Endothelial cell of umbilical vein (primary cell): ENCODE measurements at regions not wholly inside any gene's neighbourhood (a gene's known extent, or its start where the extent isn't known, plus 50 kb on each side); places are given as distances from the start of the nearest gene placed in this dataset.

ENCODE experiments used
- BruUV-seq: library from RNA; stranded (reverse); fragments of 400-500 nt; replicated peaks from 2 replicates; lab custom pipeline; 2021; lab: Mats Ljungman, UMichigan
- CTCF ChIA-PET: fragments of 300-600, 350-600 bp; sonication (Branson Sonifier 250); formaldehyde crosslinking; loops from one replicate; lab custom pipeline; 2021; ENCODE audit warnings: antibody characterized with exemption, inconsistent platforms; lab: Charles Lee
- POLR2A ChIA-PET: fragments of 300-600, 350-600 bp; sonication (Branson Sonifier 250); formaldehyde crosslinking; loops from one replicate; lab custom pipeline; 2021; ENCODE audit warnings: antibody characterized with exemption, inconsistent platforms; lab: Charles Lee
- DNase-seq: peaks from one replicate; pipeline ENCODE4 v3.0.0-alpha.2; 2011; ENCODE audit warnings: low read depth, low spot score
- FAIRE-seq: peaks from 2 replicates; lab custom pipeline; 2011; peaks lifted over from hg19 to GRCh38; lab: Jason Lieb, UNC
- H2AFZ ChIP-seq: 2 replicates; pipeline ENCODE4 v1.6.0; 2012; ENCODE audit warnings: low read depth, low read length, control low read depth, inconsistent platforms
- H3K27ac ChIP-seq: 2 replicates; pipeline ENCODE4 v1.5.1; 2011; ENCODE audit warnings: low read depth, mild to moderate bottlenecking, control low read depth, low read length, moderate library complexity; ENCODE audit not compliant: insufficient read depth
- H3K27me3 ChIP-seq, 2 experiments: 2 replicates each; pipeline versions ENCODE4 v1.6.0 to v1.6.1; 2011; ENCODE audit warnings: low read length in 2 of 2, mixed read lengths in 1 of 2; ENCODE audit not compliant: control insufficient read depth in 2 of 2, insufficient read depth in 2 of 2
- H3K36me3 ChIP-seq, 2 experiments: 2 replicates in 1 of 2; 3 replicates in 1 of 2; pipeline ENCODE4 v1.5.1; 2011; ENCODE audit warnings: low read length in 2 of 2, mild to moderate bottlenecking in 1 of 2, moderate library complexity in 1 of 2; ENCODE audit not compliant: control insufficient read depth in 2 of 2, insufficient read depth in 2 of 2; ENCODE audit errors: extremely low read depth in 1 of 2
- H3K4me1 ChIP-seq: 3 replicates; pipeline ENCODE4 v1.5.1; 2011; ENCODE audit warnings: mild to moderate bottlenecking, low read length; ENCODE audit not compliant: control insufficient read depth, insufficient read depth; ENCODE audit errors: extremely low read depth
- H3K4me2 ChIP-seq: 2 replicates; pipeline ENCODE4 v1.6.1; 2011; ENCODE audit warnings: low read length, control low read depth, mixed read lengths; ENCODE audit not compliant: insufficient read depth
- H3K4me3 ChIP-seq, 3 experiments: fragments of 200-600 bp in 1 of 3; sonication (generic), shearing (Covaris generic) in 1 of 3; replicated peaks in 1 of 3; 2 replicates each; pipeline ENCODE4 v1.5.1; 2011 to 2016; ENCODE audit warnings: control low read depth in 3 of 3, low read length in 3 of 3, mild to moderate bottlenecking in 2 of 3, inconsistent platforms in 1 of 3, low read depth in 1 of 3, moderate library complexity in 1 of 3; ENCODE audit not compliant: insufficient read depth in 1 of 3
- H3K79me2 ChIP-seq: 2 replicates; pipeline ENCODE4 v1.6.0; 2012; ENCODE audit warnings: low read length, inconsistent platforms; ENCODE audit not compliant: control insufficient read depth, insufficient read depth
- H3K9ac ChIP-seq: replicated peaks from 2 replicates; pipeline ENCODE3; 2011; ENCODE audit warnings: low read length, control low read depth; ENCODE audit not compliant: insufficient read depth; ENCODE audit errors: extremely low read depth
- H3K9me1 ChIP-seq: replicated peaks from 3 replicates; pipeline ENCODE4 v1.6.0; 2011; ENCODE audit warnings: mild to moderate bottlenecking, low read length; ENCODE audit not compliant: control insufficient read depth, insufficient read depth; ENCODE audit errors: extremely low read depth
- H3K9me3 ChIP-seq: replicated peaks from 2 replicates; pipeline ENCODE4 v1.5.1; 2012; ENCODE audit warnings: low read length, inconsistent platforms; ENCODE audit not compliant: control insufficient read depth, insufficient read depth
- H4K20me1 ChIP-seq: replicated peaks from 2 replicates; pipeline ENCODE3; 2011; ENCODE audit warnings: mild to moderate bottlenecking, low read length; ENCODE audit not compliant: control insufficient read depth, insufficient read depth; ENCODE audit errors: extremely low read depth
- EZH2 ChIP-seq: IDR thresholded peaks from 2 replicates; pipeline ENCODE4 v1.6.1; 2012; ENCODE audit warnings: borderline replicate concordance, low read depth, mild to moderate bottlenecking, moderate library complexity, low read length, inconsistent platforms; ENCODE audit not compliant: severe bottlenecking
- FOS ChIP-seq: IDR thresholded peaks from 2 replicates; pipeline ENCODE4 v1.6.1; 2011; ENCODE audit warnings: mild to moderate bottlenecking, low read length, moderate library complexity, borderline replicate concordance; ENCODE audit not compliant: insufficient read depth
- GATA2 ChIP-seq: IDR thresholded peaks from 2 replicates; pipeline ENCODE4 v1.7.0; 2011; ENCODE audit warnings: low read depth, mild to moderate bottlenecking, moderate library complexity, mixed read lengths, low read length; ENCODE audit not compliant: insufficient read length, insufficient read depth
- JUN ChIP-seq: IDR thresholded peaks from 2 replicates; pipeline ENCODE4 v1.6.1; 2011; ENCODE audit warnings: borderline replicate concordance, low read depth; ENCODE audit not compliant: insufficient read length, insufficient read depth
- MYC ChIP-seq: IDR thresholded peaks from one replicate; pipeline ENCODE4 v1.6.1; 2011; ENCODE audit warnings: mild to moderate bottlenecking, low read depth, low read length
- POLR2A ChIP-seq: IDR thresholded peaks from 2 replicates; pipeline ENCODE4 v1.6.1; 2012; ENCODE audit warnings: low read depth, mild to moderate bottlenecking, control low read depth, low read length
- POLR2AphosphoS5 ChIP-seq: IDR thresholded peaks from 2 replicates; pipeline ENCODE4 v1.6.1; 2012; ENCODE audit warnings: low read depth, mild to moderate bottlenecking, control low read depth, low read length, moderate library complexity; ENCODE audit not compliant: insufficient read depth
- dilution Hi-C: fragments of 300-500 bp; cut with MboI; formaldehyde crosslinking; loops from one replicate; pipeline ENCODE4 v1.15.0; 2019; ENCODE audit warnings: low sequenced_read_pairs; ENCODE audit not compliant: extremely low pct_ligation_motif_present
- intact Hi-C: fragments of 100-400 bp; cut with micrococcal nuclease; formaldehyde crosslinking; loops from one replicate; pipeline ENCODE4 v1.10.0; 2022
- TF ChIP-seq, protein P1 (sequence below): IDR thresholded peaks from 2 replicates; pipeline ENCODE4 v1.6.1; 2011; ENCODE audit not compliant: insufficient read depth, insufficient read length
- TF ChIP-seq, protein P2 (sequence below), 2 donors: IDR thresholded peaks; 1 replicate in 1 of 2; 2 replicates in 1 of 2; pipeline ENCODE4 v1.5.1; 2011; ENCODE audit warnings: low read length in 2 of 2, mild to moderate bottlenecking in 2 of 2, moderate library complexity in 2 of 2, control low read depth in 1 of 2, inconsistent platforms in 1 of 2, low read depth in 1 of 2; ENCODE audit not compliant: insufficient read depth in 1 of 2; ENCODE audit errors: extremely low read depth in 1 of 2

DNA sequence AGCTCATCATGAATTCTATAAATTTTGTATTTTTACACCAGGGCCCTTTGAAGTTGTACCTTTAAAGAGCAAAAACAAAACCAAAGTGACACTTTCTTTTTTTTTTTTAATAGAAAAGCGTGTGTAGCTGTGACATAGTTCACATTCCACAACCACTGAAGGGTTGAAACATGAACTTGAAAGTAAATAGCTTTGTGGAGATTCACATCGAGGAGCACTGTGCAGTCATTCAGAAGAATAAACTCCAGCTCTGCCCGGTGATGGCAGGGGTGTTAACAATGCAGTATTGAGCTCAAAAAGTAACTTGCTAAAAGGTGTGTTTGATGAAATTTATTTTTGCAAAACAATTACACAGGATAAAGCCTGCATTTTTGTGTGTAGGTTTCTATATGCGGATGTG is 1166.2 kb downstream of the TBC1D22A start:
- intact Hi-C loops (no loop called here), dilution Hi-C loops (no loop called here)
- H3K27me3 ChIP-seq = no peaks in the 10 kb centered on the region
- TF ChIP-seq JUN (no peak), POLR2AphosphoS5 (no peak), FOS (no peak), EZH2 (no peak), MYC (no peak), GATA2 (no peak), POLR2A (no peak)
- TF ChIP-seq, protein P1, sequence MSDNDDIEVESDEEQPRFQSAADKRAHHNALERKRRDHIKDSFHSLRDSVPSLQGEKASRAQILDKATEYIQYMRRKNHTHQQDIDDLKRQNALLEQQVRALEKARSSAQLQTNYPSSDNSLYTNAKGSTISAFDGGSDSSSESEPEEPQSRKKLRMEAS = no peak
- TF ChIP-seq, protein P2, sequence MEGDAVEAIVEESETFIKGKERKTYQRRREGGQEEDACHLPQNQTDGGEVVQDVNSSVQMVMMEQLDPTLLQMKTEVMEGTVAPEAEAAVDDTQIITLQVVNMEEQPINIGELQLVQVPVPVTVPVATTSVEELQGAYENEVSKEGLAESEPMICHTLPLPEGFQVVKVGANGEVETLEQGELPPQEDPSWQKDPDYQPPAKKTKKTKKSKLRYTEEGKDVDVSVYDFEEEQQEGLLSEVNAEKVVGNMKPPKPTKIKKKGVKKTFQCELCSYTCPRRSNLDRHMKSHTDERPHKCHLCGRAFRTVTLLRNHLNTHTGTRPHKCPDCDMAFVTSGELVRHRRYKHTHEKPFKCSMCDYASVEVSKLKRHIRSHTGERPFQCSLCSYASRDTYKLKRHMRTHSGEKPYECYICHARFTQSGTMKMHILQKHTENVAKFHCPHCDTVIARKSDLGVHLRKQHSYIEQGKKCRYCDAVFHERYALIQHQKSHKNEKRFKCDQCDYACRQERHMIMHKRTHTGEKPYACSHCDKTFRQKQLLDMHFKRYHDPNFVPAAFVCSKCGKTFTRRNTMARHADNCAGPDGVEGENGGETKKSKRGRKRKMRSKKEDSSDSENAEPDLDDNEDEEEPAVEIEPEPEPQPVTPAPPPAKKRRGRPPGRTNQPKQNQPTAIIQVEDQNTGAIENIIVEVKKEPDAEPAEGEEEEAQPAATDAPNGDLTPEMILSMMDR (IDR thresholded peaks at IDR 0.05; ENCODE audit: extremely low read depth in 1 of 2, insufficient read depth in 1 of 2, low read depth in 1 of 2, low read length in 2 of 2) = no peak
- H3K9me3 ChIP-seq = peaks cover 5% of the 10 kb centered on the region
- no peaks in the 10 kb centered on the region for H3K79me2 ChIP-seq
- FAIRE-seq = no peak
- H2AFZ ChIP-seq = no peak overlapping the region
- H3K9ac ChIP-seq = no peak overlapping the region
- H3K27ac ChIP-seq = no peak overlapping the region
- no peaks in the 10 kb centered on the region for H3K4me1 ChIP-seq
- no peaks in the 10 kb centered on the region for H4K20me1 ChIP-seq
- H3K4me3 ChIP-seq = no peak overlapping the region
- H3K36me3 ChIP-seq = no peaks in the 10 kb centered on the region
- no peak for DNase-seq
- POLR2A ChIA-PET = no interaction called here
- no TSS peak for BruUV-seq
- no peak overlapping the region for H3K4me2 ChIP-seq
- CTCF ChIA-PET = interaction anchor here (0.6 kb wide), 1 partner anchor 47 kb away, joined by 3 read pairs; no protein-coding TSS in a partner anchor
- H3K9me1 ChIP-seq = no peaks in the 10 kb centered on the region
